ENCODE measurements at regions not wholly inside any gene's neighbourhood (a gene's known extent, or its start where the extent isn't known, plus 50 kb on each side); places are given as distances from the start of the nearest gene placed in this dataset.
"Not testable (repeated sequence)": the region's sequence is repeated elsewhere in the genome, so short reads cannot be mapped to it uniquely, and the experiment has no call there.

DNA sequence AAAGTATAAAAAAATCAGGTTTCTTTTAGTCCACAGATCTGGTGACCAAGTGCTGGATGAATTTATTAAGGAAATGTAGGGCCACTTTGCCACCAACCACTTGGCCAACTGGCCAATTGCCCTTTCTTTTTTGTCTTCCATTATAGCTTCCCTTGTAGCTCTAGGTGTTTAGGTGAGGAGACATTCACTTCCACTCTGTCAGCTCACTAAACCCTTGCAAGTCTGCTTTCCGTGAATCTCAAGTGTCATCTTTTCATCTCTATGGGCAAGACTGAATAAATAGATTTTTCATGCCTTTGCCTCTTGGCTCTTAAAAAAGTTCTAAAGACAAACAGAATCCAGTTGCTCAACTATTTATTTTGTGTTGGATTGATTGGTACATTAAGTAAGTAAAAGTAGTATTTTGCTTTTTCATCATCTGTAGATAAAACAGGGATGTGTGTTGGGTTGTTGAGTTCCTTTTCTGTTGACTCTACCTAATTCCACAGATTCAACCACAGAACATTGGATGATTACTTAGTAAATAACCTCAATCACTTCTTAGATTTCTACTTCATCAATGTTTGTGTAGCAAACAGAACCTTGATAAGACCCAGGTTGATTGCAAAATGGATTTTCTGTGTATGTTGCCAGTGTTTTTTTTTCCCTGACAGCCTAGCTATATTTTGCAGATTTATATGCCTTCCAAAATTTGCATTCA lies 68.1 kb upstream of the GRXCR1 start:
- no peak for DNase-seq

- no peak for DNase-seq
Observed at GRCh38 chr4:42821230-42821629, 71.3 kb upstream of the GRXCR1 start.

DNA sequence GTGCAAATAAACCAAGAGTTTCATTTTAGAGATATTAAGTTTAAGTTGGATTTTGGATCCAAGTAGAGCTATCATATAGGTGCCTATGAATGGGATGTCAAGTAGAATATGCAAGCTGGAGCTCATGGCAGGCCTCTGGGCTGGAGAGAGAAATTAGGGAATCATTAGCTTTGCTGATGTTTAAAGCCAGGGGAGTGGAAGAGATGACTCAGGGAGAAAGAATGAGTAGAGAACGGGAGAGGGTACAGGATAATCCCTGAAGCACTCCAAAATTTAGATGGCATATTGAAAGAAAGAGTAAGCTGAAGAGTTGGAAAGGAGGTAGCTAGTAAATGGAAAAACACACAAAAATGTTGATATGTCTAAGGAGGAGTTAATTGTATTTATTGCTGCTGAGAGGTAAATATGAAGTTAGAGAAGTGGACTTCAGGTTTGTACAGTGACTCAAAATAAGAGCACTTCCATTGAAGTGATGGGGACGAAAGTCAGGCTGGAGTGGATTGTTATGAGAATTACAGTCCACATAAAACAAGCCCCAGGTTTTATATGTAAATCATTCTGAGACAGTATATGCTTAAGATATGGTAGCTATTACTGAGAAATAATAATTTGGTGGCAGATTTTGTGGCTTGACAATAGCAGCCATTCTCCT lies 72.5 kb upstream of the GRXCR1 start:
- DNase-seq, result no peak

- DNase-seq, result no peak
Observed at GRCh38 chr4:42817913-42818312, 74.6 kb upstream of the GRXCR1 start.

GRCh38 chr4:42816880-42817400 lies 75.6 kb upstream of the GRXCR1 start:
- no peak for DNase-seq

DNA sequence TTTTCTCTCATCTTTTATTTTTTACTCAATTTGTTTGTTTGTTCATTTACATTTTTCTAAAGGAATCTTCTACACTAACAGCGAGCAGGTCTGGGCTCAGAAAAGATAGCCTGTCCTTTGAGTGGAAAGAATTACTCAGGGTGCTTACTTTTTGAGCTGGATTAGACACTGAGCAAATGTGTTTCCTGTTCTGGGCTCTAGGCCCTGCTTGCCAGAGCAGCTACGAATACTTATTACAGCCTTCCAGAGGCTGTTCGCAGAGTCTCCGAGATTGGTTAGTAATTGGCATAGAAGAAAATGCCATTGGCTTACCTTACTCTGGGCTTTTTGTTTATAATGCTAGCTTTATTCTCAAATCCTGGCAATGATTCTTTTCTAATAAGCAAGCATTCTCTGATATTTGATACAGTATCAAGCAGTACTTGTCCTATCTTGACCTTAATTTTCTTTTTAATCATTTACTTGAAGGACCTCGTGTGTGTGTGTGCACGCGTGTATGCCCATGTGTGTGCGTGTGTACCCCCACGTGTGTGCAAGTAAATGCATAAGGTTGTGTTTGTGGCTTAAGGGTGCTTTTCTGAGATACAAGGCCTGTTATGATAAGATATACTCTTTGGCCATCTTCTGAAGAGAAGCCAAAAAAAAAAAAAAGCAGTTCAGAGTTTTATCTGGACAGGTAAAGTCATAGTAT lies 76.2 kb upstream of the GRXCR1 start:
- DNase-seq, result no peak

GRCh38 chr4:42809419-42810084 lies 83.0 kb upstream of the GRXCR1 start:
- DNase-seq, result no peak

DNA sequence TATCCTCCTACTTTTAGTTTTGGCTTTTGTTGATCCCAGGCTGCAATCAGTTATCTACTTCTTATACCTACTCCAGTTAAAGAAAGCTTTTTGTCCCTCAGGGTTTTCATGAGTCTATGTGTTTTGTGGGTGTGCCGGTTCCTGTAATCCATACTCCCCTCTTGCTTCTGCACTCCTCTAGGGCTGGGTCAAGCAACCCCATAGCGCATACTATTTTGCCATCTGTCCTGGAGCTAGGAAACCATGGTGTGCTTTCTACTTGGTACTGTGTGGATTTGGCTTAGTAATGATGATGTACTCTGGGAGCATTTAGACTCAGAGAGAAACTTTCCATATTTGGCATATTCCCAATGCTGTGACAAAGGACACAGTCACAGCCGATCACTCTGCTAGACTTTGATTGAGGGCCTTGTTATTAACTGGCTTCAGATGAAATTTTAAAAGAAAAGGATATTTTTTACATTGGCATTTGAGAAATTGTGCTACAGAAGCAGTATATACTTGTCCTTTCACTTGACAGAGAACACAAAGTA lies 86.1 kb upstream of the GRXCR1 start:
- no peak for DNase-seq

DNA sequence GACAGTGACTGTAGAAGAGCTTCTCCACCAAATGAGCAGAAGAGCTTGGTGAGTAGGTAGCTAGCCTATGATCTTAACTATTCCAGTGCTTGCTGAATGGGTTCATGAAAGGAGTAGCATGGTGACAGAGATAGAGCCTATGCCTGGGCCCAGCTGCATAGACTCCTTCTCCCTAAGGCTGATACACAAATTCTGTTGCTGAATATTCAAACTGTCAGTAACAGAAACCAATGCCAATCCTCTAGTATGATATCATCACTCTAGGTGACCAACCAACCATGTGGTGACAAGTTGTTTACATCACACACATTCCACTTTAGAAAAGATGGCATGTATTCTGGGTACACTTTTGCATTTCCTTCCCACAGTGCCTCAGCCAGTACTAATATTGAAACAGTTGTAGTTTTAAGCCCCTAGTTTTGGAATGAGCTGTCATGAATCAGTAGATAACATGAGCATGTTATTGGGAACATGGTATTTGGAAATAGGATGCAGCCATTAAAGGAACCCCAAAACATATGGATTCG lies 103.4 kb upstream of the GRXCR1 start:
- DNase-seq, result no peak

DNA sequence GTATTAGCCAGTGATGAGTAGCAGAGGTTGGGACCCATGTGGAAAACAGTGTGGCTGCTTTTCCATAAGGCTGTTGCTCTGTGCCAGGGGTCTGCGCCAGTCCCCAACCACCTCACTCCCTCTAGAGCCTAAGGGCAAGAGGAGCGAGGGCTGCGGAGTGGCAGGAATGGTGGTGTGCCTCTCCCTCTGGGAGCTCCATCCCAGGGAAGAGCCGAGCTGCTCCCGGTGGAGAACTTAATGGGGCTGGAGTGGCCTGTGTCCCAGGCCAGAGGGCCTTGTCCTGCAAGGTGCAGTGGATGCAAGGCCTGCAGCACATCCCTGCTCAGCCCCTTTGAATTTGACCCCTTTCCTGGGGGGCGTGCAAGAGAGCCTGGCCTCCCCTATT lies 105.4 kb upstream of the GRXCR1 start:
- no peak for DNase-seq

GRCh38 chr4:42786350-42787078 lies 106.0 kb upstream of the GRXCR1 start:
- DNase-seq, result no peak

GRCh38 chr4:42785817-42786216 lies 106.7 kb upstream of the GRXCR1 start:
- no peak for DNase-seq

GRCh38 chr4:42781315-42781714 lies 111.2 kb upstream of the GRXCR1 start:
- DNase-seq, result peak; percentile 1 to 32

DNA sequence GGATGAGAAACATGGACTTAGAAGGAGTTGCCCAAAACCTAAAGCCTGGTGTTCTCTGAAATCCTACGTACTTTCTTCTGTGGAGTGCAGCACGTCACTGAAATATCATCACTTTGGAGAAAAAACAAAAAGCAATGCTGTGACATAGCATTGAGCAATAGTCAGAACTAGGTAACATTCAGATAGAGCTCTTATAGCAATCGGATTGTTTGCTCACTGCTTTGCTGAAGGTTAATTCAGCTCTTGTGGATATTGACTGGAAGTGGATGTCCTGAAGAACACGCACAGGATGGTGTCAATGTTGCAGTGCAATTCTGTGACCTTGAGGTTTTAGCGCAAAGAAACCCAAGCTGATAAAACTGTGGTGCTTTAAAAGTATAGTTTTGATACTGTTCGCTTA lies 114.2 kb upstream of the GRXCR1 start:
- no peak for DNase-seq

DNA sequence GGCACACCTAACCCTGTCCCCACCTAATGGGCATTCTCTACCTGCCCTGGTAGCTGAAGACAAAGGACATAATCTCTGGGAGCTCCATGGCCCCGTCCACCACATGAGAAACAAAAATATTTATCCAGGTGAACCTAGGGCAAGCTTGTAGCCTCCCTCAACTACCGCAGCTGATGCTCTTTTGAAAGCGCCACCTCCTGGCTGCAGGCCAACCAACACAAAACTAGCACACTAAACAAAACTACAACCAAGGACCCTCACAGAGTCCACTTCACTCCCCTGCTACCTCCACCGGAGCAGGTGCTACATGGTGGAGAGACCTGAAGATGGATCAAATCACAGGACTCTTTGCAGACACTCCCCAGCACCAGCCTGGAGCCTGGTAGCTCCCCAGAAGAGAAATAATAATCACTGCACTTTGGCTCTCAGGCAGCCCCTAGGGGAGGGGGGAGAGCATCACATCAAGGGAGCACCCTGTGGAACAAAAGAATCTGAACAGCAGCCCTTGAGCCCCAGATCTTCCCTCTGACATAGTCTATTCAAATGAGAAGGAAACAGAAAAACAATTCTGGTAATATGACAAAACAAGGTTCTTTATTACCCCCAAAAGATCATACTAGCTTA lies 111.3 kb upstream of the ATP8A1 start:
- no peak for DNase-seq

DNA sequence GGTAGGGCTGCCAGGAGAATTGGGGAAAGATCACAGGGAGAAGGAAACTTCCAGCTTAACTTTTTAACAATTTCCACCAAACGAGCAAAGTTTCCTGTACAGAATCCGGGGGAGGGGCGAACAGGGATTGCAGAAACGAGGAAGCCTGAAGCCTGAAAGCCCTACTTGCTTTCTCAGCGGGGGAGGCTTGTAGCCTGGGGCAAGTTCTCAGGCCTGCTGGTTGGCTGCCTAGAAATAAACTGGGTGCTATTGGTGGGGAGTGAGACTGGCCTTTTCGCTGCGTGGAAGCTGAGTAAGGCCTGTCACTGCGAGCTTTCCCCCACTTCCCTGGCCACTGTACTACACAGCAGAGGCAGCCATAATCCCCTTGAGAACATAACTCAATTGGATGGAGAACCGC lies 110.8 kb upstream of the ATP8A1 start:
- no peak for DNase-seq

DNA sequence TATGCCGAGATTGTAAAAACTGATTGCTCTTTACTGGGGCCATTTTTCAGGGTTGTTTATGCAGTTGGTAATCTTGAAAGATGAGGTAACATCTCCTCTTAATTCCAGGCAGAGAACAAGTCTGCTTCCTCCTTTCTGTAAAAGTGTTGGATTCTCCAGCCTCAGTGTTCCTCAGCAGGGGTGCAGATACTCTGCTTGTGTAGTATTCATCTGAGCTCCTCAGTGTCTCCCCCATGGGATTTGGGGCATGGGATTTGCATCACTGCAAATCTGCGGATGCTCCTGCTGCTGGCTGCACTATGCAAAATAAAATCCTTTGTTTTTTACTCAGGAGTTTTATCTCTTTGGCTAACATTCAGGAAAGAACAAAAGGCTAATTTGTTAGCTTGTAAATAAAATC lies 104.9 kb upstream of the ATP8A1 start:
- DNase-seq, result no peak

GRCh38 chr4:42754965-42755364 lies 98.1 kb upstream of the ATP8A1 start:
- not testable (repeated sequence) for DNase-seq

- no peak for DNase-seq
Observed at GRCh38 chr4:42751587-42751986, 94.7 kb upstream of the ATP8A1 start.

DNA sequence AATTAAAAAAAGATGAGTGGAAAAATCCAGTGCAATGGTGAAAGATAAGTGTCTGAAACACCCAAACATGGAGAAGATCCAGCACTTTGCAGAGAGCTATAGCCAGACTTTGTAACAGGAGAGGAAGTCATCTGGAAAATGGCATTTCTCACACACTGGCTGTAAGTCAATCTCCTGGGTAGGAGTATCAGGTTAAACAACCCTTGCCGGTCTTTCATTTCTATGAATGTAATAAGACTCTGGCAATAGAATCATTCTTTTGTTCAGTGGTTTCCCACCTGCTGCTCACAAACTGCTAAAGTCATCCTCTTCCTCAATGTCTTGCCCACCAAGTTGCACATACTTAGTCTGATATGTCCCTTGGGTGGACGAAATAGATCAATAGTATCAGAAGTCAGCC lies 94.0 kb upstream of the ATP8A1 start:
- DNase-seq, result no peak

DNA sequence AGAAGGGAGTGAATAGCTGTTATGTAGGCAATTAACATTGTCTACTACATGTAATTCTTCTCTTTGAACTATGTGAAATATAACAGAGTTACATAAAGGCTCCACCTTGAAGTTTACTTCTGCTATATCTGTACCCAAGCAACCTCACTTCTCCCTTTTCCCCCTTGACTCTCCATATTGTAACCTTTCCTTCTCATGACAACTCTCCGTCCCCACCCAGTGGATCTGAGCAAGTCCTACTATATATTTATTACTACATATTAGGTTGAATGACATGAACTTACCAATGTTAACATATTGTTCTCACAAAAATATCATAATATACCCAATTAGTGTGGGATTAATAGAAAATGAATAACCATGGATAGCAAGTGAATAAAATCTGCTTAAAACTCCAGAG lies 93.2 kb upstream of the ATP8A1 start:
- peak; percentile 25 to 36 for DNase-seq

DNA sequence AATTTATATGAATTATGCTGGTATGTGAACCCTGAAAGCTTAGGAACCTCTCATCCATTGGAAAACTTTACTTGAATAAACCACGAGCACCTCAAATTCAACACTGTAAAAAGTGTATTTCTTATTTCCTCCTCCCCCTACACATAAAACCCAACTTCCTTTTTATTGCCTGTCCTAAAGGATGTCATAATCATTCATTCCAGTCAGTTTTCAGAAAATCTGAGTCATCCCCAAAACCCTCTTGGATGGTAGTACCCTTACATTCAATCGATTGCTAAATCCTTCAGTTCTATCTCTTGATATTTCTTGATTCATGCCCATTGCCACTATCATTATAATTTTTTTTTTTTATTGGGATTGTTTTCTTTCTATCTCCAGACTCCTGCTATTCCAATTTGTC lies 91.1 kb upstream of the ATP8A1 start:
- DNase-seq, result peak; percentile 7 to 51

Data from inflammatory macrophage (primary cell).